SK-N-SH (cell line): ENCODE measurements at regions not wholly inside any gene's neighbourhood (a gene's known extent, or its start where the extent isn't known, plus 50 kb on each side); places are given as distances from the start of the nearest gene placed in this dataset.

ENCODE experiments used
- EZH2phosphoT487 ChIP-seq: fragments of 200-600 bp; sonication (generic); IDR thresholded peaks from 2 replicates; pipeline ENCODE4 v1.6.1; 2017; ENCODE audit warnings: low read depth, mixed run types, mild to moderate bottlenecking, antibody characterized with exemption, moderate library complexity, borderline replicate concordance
- FOXM1 ChIP-seq: IDR thresholded peaks from 2 replicates; pipeline ENCODE4 v1.4.0; 2012; ENCODE audit warnings: low read depth, mild to moderate bottlenecking
- GATA2 ChIP-seq: sonication (generic); formaldehyde crosslinking; IDR thresholded peaks from 2 replicates; pipeline ENCODE4 v1.5.0; 2020; ENCODE audit warnings: mild to moderate bottlenecking, missing genetic modification reagents
- POLR2AphosphoS5 ChIP-seq: IDR thresholded peaks from 2 replicates; pipeline ENCODE4 v1.6.1; 2012; ENCODE audit warnings: low read depth, low read length
- SIN3A ChIP-seq: IDR thresholded peaks from 2 replicates; pipeline ENCODE4 v1.6.1; 2012; ENCODE audit warnings: low read depth, mild to moderate bottlenecking, low read length, moderate library complexity, borderline replicate concordance
- TCF12 ChIP-seq: IDR thresholded peaks from 2 replicates; pipeline ENCODE4 v1.4.0; 2012
- TEAD4 ChIP-seq: IDR thresholded peaks from 2 replicates; pipeline ENCODE4 v1.4.0; 2012; ENCODE audit warnings: mild to moderate bottlenecking, borderline replicate concordance; ENCODE audit not compliant: insufficient read depth
- TF ChIP-seq, protein P1 (sequence below): fragments of 200-600 bp; sonication (generic); IDR thresholded peaks from 2 replicates; pipeline ENCODE4 v1.6.1; 2017; ENCODE audit warnings: antibody characterized with exemption, mild to moderate bottlenecking, moderate library complexity
- TF ChIP-seq, protein P2 (sequence below): IDR thresholded peaks from 2 replicates; pipeline ENCODE4 v1.6.1; 2012; ENCODE audit warnings: mild to moderate bottlenecking, low read depth, low read length, moderate library complexity
- TF ChIP-seq, protein P3 (sequence below): fragments of 150-350 bp; IDR thresholded peaks from 2 replicates; pipeline ENCODE4 v1.6.1; 2017; ENCODE audit warnings: antibody characterized with exemption, low read length, low read depth, borderline replicate concordance
- TF ChIP-seq, protein P4 (sequence below): IDR thresholded peaks from 2 replicates; pipeline ENCODE4 v1.4.0; 2012; ENCODE audit warnings: low read depth

DNA sequence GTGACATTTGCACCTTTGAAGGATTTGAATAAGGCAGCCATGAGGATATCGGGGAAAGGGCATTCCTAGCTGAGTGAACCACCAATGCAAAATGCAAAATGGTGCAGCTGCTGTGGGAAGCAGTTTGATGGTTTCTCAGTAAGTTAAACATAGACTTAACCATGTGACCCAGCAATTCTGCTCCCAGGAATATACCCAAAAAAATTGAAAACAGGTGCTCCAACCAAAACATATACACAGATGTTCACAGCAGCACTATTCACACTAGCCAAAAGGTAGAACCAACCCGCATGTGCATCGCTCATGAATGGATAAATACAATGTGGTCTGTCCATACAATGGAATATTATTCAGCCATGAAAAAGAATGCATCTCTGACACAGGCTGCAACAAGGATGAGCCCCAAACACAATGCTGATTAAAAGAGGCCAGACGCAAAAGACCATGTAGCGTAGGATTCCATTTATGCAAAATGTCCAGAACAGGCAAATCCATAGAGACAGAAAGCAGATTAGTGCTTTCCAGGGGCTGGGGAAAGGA is 215.0 kb upstream of the MYL2 start:
- TF ChIP-seq, protein P1, sequence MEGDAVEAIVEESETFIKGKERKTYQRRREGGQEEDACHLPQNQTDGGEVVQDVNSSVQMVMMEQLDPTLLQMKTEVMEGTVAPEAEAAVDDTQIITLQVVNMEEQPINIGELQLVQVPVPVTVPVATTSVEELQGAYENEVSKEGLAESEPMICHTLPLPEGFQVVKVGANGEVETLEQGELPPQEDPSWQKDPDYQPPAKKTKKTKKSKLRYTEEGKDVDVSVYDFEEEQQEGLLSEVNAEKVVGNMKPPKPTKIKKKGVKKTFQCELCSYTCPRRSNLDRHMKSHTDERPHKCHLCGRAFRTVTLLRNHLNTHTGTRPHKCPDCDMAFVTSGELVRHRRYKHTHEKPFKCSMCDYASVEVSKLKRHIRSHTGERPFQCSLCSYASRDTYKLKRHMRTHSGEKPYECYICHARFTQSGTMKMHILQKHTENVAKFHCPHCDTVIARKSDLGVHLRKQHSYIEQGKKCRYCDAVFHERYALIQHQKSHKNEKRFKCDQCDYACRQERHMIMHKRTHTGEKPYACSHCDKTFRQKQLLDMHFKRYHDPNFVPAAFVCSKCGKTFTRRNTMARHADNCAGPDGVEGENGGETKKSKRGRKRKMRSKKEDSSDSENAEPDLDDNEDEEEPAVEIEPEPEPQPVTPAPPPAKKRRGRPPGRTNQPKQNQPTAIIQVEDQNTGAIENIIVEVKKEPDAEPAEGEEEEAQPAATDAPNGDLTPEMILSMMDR = no peak
- TF ChIP-seq TEAD4 = no peak
- no peak for TF ChIP-seq FOXM1
- no peak for TF ChIP-seq POLR2AphosphoS5
- TF ChIP-seq, protein P2, sequence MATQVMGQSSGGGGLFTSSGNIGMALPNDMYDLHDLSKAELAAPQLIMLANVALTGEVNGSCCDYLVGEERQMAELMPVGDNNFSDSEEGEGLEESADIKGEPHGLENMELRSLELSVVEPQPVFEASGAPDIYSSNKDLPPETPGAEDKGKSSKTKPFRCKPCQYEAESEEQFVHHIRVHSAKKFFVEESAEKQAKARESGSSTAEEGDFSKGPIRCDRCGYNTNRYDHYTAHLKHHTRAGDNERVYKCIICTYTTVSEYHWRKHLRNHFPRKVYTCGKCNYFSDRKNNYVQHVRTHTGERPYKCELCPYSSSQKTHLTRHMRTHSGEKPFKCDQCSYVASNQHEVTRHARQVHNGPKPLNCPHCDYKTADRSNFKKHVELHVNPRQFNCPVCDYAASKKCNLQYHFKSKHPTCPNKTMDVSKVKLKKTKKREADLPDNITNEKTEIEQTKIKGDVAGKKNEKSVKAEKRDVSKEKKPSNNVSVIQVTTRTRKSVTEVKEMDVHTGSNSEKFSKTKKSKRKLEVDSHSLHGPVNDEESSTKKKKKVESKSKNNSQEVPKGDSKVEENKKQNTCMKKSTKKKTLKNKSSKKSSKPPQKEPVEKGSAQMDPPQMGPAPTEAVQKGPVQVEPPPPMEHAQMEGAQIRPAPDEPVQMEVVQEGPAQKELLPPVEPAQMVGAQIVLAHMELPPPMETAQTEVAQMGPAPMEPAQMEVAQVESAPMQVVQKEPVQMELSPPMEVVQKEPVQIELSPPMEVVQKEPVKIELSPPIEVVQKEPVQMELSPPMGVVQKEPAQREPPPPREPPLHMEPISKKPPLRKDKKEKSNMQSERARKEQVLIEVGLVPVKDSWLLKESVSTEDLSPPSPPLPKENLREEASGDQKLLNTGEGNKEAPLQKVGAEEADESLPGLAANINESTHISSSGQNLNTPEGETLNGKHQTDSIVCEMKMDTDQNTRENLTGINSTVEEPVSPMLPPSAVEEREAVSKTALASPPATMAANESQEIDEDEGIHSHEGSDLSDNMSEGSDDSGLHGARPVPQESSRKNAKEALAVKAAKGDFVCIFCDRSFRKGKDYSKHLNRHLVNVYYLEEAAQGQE = no peak
- no peak for TF ChIP-seq EZH2phosphoT487
- no peak for TF ChIP-seq SIN3A
- TF ChIP-seq TCF12 = no peak
- TF ChIP-seq, protein P3, sequence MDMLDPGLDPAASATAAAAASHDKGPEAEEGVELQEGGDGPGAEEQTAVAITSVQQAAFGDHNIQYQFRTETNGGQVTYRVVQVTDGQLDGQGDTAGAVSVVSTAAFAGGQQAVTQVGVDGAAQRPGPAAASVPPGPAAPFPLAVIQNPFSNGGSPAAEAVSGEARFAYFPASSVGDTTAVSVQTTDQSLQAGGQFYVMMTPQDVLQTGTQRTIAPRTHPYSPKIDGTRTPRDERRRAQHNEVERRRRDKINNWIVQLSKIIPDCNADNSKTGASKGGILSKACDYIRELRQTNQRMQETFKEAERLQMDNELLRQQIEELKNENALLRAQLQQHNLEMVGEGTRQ = no peak
- TF ChIP-seq, protein P4, sequence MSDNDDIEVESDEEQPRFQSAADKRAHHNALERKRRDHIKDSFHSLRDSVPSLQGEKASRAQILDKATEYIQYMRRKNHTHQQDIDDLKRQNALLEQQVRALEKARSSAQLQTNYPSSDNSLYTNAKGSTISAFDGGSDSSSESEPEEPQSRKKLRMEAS = no peak
- TF ChIP-seq GATA2 (CRISPR knock-in tag) = no peak
